HepG2 (cell line): ENCODE measurements at regions not wholly inside any gene's neighbourhood (a gene's known extent, or its start where the extent isn't known, plus 50 kb on each side); places are given as distances from the start of the nearest gene placed in this dataset.

ENCODE experiments used
- ATAC-seq: fragments of 200-7000 bp; cut with Tn5 transposase; 3 replicates; pipeline ENCODE4 v1.9.1; 2020; ENCODE audit warnings: mild to moderate bottlenecking, moderate library complexity
- BruUV-seq: library from RNA; stranded (reverse); fragments of 400-500 nt; replicated peaks from 2 replicates; lab custom pipeline; 2021; lab: Mats Ljungman, UMichigan
- CTCF ChIA-PET: fragments of 300-600 bp; formaldehyde crosslinking; extraction: SDS; loops from one replicate; lab custom pipeline; 2021; ENCODE audit warnings: low total read pairs, inconsistent platforms, low intra/inter-chr PET ratio; lab: Yijun Ruan, JAX
- POLR2A ChIA-PET: fragments of 350-600 bp; sonication (Branson Sonifier 250); formaldehyde crosslinking; loops from one replicate; lab custom pipeline; 2020; ENCODE audit warnings: antibody characterized with exemption, inconsistent platforms; lab: Yijun Ruan, JAX
- DNase-seq: peaks from one replicate; pipeline ENCODE4 v3.0.0-alpha.2; 2015; ENCODE audit warnings: low spot score
- FAIRE-seq: peaks from 3 replicates; lab custom pipeline; 2011; peaks lifted over from hg19 to GRCh38; lab: Jason Lieb, UNC
- H2AFZ ChIP-seq: one replicate; pipeline ENCODE4 v1.6.1; 2011; ENCODE audit warnings: low read length, inconsistent platforms
- H3K27ac ChIP-seq: fragments of 300-600 bp; 3 replicates; pipeline ENCODE4 v1.8.0; 2011; ENCODE audit warnings: mixed run types, mild to moderate bottlenecking, mixed read lengths, low read length, inconsistent platforms; ENCODE audit not compliant: insufficient read depth; ENCODE audit errors: extremely low read length
- H3K27me3 ChIP-seq, 2 experiments: fragments of 200-600 bp in 1 of 2; 2 replicates in 1 of 2; 3 replicates in 1 of 2; pipeline versions ENCODE4 v1.6.0 to v1.8.0; 2011; ENCODE audit warnings: low read length in 2 of 2, mild to moderate bottlenecking in 2 of 2, moderate library complexity in 2 of 2, inconsistent platforms in 1 of 2; ENCODE audit not compliant: insufficient read depth in 2 of 2, control insufficient read depth in 1 of 2
- H3K36me3 ChIP-seq, 2 experiments: fragments of 200-600 bp in 1 of 2; replicated peaks in 1 of 2; 2 replicates in 1 of 2; 3 replicates in 1 of 2; pipeline versions ENCODE4 v1.5.1 to v1.8.0; 2011; ENCODE audit warnings: low read length in 2 of 2, inconsistent platforms in 1 of 2; ENCODE audit not compliant: insufficient read depth in 2 of 2, control insufficient read depth in 1 of 2
- H3K4me1 ChIP-seq: 2 replicates; pipeline ENCODE4 v1.5.1; 2012; ENCODE audit warnings: low read length, inconsistent platforms; ENCODE audit not compliant: insufficient read depth
- H3K4me2 ChIP-seq: 2 replicates; pipeline ENCODE4 v1.6.0; 2011; ENCODE audit warnings: low read depth, low read length, inconsistent platforms
- H3K4me3 ChIP-seq, 3 experiments: fragments of 200-600 bp in 1 of 3; sonication (generic), shearing (Covaris generic) in 1 of 3; replicated peaks in 1 of 3; 2 replicates each; pipeline ENCODE4 v1.5.1; 2011 to 2016; ENCODE audit warnings: low read length in 3 of 3, inconsistent platforms in 2 of 3, low read depth in 2 of 3, mild to moderate bottlenecking in 2 of 3, control low read depth in 1 of 3, mixed read lengths in 1 of 3; ENCODE audit not compliant: insufficient read depth in 1 of 3
- H3K79me2 ChIP-seq: one replicate; pipeline ENCODE4 v1.6.1; 2011; ENCODE audit warnings: low read length, inconsistent platforms; ENCODE audit not compliant: insufficient read depth
- H3K9ac ChIP-seq: 2 replicates; pipeline ENCODE4 v1.6.0; 2011; ENCODE audit warnings: mild to moderate bottlenecking, low read depth, low read length, inconsistent platforms; ENCODE audit not compliant: insufficient read depth
- H3K9me3 ChIP-seq: 2 replicates; pipeline ENCODE4 v1.5.1; 2012; ENCODE audit warnings: mild to moderate bottlenecking, low read length
- H4K20me1 ChIP-seq: 2 replicates; pipeline ENCODE4 v1.6.0; 2011; ENCODE audit warnings: inconsistent platforms, mild to moderate bottlenecking, low read length, moderate library complexity; ENCODE audit not compliant: insufficient read depth
- ATF7 ChIP-seq, 2 experiments: fragments of 450-650 bp in 1 of 2; sonication (generic) in 1 of 2; formaldehyde crosslinking in 1 of 2; IDR thresholded peaks; 2 replicates each; pipeline versions ENCODE4 v1.4.0 to v1.6.1; 2016 to 2020; ENCODE audit warnings: antibody characterized with exemption in 1 of 2, mild to moderate bottlenecking in 1 of 2, missing genetic modification reagents in 1 of 2
- EHMT2 ChIP-seq: fragments of 200-600 bp; sonication (generic); IDR thresholded peaks from 2 replicates; pipeline ENCODE4 v1.7.0; 2017; ENCODE audit warnings: antibody characterized with exemption, low read depth, low read length, borderline replicate concordance
- JUNB ChIP-seq: sonication (generic); formaldehyde crosslinking; IDR thresholded peaks from 2 replicates; pipeline ENCODE4 v1.8.0; 2022; ENCODE audit warnings: missing genetic modification reagents, mild to moderate bottlenecking, borderline replicate concordance
- KAT8 ChIP-seq: IDR thresholded peaks from 2 replicates; pipeline ENCODE4 v1.6.1; 2016; ENCODE audit warnings: missing genetic modification reagents, missing compliant biosample characterization
- NCOA2 ChIP-seq: sonication (generic); formaldehyde crosslinking; IDR thresholded peaks from 2 replicates; pipeline ENCODE4 v1.8.0; 2022; ENCODE audit warnings: inconsistent platforms
- SMC3 ChIP-seq: IDR thresholded peaks from 2 replicates; pipeline ENCODE4 v1.6.1; 2011; ENCODE audit warnings: low read length, improper control_type of control experiment
- STAG1 ChIP-seq: sonication (generic); formaldehyde crosslinking; IDR thresholded peaks from 2 replicates; pipeline ENCODE4 v1.4.0; 2020; ENCODE audit warnings: missing genetic modification reagents
- ZBTB7A ChIP-seq: sonication (generic); formaldehyde crosslinking; IDR thresholded peaks from 2 replicates; pipeline ENCODE4 v1.8.0; 2022; ENCODE audit warnings: mild to moderate bottlenecking, missing genetic modification reagents
- ZNF556 ChIP-seq: sonication (generic); formaldehyde crosslinking; IDR thresholded peaks from 2 replicates; pipeline ENCODE4 v1.4.0; 2020; ENCODE audit warnings: mild to moderate bottlenecking, missing genetic modification reagents, borderline replicate concordance
- ZNF709 ChIP-seq: sonication (generic); formaldehyde crosslinking; IDR thresholded peaks from 2 replicates; pipeline ENCODE4 v1.5.0; 2020; ENCODE audit warnings: mild to moderate bottlenecking, missing genetic modification reagents
- WGBS: methylation state at CpG from one replicate; pipeline ENCODE4 v1.1.6; 2017; ENCODE audit warnings: low lambda C conversion rate; 5-methylcytosine and 5-hydroxymethylcytosine counted together
- in situ Hi-C: cut with HindIII; loops from 2 replicates; pipeline ENCODE4 v1.10.0; 2017; ENCODE audit warnings: low pct_unique_long_range_greater_than_20kb; ENCODE audit not compliant: extremely low pct_ligation_motif_present
- intact Hi-C: fragments of 100-400 bp; cut with micrococcal nuclease; formaldehyde crosslinking; loops from one replicate; pipeline ENCODE4 v1.10.0; 2022; ENCODE audit not compliant: unreplicated experiment
- TF ChIP-seq, protein P1 (sequence below): sonication (generic); formaldehyde crosslinking; IDR thresholded peaks from 2 replicates; pipeline ENCODE4 v1.4.0; 2020; ENCODE audit warnings: missing genetic modification reagents, borderline replicate concordance
- TF ChIP-seq, protein P2 (sequence below): IDR thresholded peaks from 2 replicates; pipeline ENCODE4 v1.6.1; 2016; ENCODE audit warnings: missing genetic modification reagents, missing compliant biosample characterization
- TF ChIP-seq, protein P3 (sequence below), 2 experiments: sonication (generic) in 1 of 2; formaldehyde crosslinking in 1 of 2; IDR thresholded peaks; 2 replicates each; pipeline versions ENCODE4 v1.6.1 to v1.9.0; 2014 to 2022; ENCODE audit warnings: antibody characterized with exemption in 1 of 2, borderline replicate concordance in 1 of 2, inconsistent platforms in 1 of 2, low read depth in 1 of 2, missing genetic modification reagents in 1 of 2

DNA sequence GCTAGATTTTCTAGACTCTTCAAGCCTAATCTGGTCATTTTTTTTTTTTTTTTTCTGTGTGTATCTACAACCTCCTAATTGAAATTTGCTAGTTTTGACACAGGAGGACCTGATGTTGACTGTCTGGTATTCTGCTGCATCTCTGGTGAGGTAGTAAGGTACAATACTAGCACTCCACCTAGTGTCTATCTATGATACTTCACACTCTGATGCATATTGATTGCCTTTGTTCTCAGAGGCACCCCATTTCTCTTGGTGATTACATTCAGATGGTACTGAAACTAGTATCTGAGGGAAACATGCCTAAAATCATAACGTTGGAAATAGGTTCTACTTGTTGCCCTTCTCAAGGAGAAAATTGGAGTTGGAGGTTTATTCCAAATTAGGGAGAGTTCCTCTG lies 930.5 kb upstream of the NOVA1 start (continued):
- TF ChIP-seq JUNB (CRISPR knock-in tag) (no peak), ZNF556 (no peak), STAG1 (peak; percentile 57), EHMT2 (no peak), ZNF709 (no peak), ZBTB7A (CRISPR knock-in tag) (no peak), SMC3 (0 out of 2 replicates have a peak, but pooled peaks have one; percentile 16)
- TF ChIP-seq, protein P1, sequence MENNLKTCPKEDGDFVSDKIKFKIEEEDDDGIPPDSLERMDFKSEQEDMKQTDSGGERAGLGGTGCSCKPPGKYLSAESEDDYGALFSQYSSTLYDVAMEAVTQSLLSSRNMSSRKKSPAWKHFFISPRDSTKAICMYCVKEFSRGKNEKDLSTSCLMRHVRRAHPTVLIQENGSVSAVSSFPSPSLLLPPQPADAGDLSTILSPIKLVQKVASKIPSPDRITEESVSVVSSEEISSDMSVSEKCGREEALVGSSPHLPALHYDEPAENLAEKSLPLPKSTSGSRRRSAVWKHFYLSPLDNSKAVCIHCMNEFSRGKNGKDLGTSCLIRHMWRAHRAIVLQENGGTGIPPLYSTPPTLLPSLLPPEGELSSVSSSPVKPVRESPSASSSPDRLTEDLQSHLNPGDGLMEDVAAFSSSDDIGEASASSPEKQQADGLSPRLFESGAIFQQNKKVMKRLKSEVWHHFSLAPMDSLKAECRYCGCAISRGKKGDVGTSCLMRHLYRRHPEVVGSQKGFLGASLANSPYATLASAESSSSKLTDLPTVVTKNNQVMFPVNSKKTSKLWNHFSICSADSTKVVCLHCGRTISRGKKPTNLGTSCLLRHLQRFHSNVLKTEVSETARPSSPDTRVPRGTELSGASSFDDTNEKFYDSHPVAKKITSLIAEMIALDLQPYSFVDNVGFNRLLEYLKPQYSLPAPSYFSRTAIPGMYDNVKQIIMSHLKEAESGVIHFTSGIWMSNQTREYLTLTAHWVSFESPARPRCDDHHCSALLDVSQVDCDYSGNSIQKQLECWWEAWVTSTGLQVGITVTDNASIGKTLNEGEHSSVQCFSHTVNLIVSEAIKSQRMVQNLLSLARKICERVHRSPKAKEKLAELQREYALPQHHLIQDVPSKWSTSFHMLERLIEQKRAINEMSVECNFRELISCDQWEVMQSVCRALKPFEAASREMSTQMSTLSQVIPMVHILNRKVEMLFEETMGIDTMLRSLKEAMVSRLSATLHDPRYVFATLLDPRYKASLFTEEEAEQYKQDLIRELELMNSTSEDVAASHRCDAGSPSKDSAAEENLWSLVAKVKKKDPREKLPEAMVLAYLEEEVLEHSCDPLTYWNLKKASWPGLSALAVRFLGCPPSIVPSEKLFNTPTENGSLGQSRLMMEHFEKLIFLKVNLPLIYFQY (CRISPR knock-in tag) = no peak
- TF ChIP-seq, protein P2, sequence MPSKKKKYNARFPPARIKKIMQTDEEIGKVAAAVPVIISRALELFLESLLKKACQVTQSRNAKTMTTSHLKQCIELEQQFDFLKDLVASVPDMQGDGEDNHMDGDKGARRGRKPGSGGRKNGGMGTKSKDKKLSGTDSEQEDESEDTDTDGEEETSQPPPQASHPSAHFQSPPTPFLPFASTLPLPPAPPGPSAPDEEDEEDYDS (CRISPR knock-in tag) = no peak

DNA sequence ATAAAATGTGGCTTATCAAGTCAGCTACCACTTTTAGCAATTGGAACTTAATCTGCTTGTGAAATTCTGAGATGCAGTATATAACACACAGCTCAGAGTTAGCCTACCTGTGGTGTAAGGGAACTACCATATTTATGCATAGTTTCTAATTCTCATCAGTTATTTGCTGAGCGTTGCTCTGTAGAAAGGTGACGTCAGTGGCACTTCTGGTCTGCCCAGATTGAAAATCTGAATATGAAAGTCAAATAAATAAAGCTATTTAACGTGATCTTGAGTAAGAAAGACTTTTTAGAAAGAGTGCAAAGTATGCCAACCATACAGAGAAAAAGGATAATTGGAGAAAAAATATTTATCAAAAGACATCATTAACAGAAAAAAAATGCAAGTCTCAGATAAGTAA lies 938.9 kb upstream of the NOVA1 start:
- Histone ChIP-seq H3K79me2 (no peaks in the 10 kb centered on the region), H3K4me2 (no peak overlapping the region), H3K27me3 (no peaks in the 10 kb centered on the region), H3K4me1 (no peaks in the 10 kb centered on the region), H2AFZ (no peak overlapping the region), H3K4me3 (no peak overlapping the region), H3K9me3 (peaks cover 89% of the 10 kb centered on the region), H3K36me3 (no peaks in the 10 kb centered on the region), H4K20me1 (no peaks in the 10 kb centered on the region), H3K9ac (no peak overlapping the region), H3K27ac (no peak overlapping the region)
- no peak for ATAC-seq
- in situ Hi-C loops (no loop called here), intact Hi-C loops (no loop called here)
- no peak for FAIRE-seq
- POLR2A ChIA-PET = no interaction called here
- DNase-seq = no peak
- BruUV-seq = no TSS peak
- CTCF ChIA-PET = no interaction called here
- 2% methylated on average over 3 of the region's 3 CpGs for WGBS
- no peak for TF ChIP-seq KAT8 (CRISPR knock-in tag)
- TF ChIP-seq, protein P3, sequence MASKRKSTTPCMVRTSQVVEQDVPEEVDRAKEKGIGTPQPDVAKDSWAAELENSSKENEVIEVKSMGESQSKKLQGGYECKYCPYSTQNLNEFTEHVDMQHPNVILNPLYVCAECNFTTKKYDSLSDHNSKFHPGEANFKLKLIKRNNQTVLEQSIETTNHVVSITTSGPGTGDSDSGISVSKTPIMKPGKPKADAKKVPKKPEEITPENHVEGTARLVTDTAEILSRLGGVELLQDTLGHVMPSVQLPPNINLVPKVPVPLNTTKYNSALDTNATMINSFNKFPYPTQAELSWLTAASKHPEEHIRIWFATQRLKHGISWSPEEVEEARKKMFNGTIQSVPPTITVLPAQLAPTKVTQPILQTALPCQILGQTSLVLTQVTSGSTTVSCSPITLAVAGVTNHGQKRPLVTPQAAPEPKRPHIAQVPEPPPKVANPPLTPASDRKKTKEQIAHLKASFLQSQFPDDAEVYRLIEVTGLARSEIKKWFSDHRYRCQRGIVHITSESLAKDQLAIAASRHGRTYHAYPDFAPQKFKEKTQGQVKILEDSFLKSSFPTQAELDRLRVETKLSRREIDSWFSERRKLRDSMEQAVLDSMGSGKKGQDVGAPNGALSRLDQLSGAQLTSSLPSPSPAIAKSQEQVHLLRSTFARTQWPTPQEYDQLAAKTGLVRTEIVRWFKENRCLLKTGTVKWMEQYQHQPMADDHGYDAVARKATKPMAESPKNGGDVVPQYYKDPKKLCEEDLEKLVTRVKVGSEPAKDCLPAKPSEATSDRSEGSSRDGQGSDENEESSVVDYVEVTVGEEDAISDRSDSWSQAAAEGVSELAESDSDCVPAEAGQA (IDR thresholded peaks at IDR 0.05; ENCODE audit: low read depth) = no peak
- TF ChIP-seq, protein P3 (CRISPR knock-in tag; IDR thresholded peaks at IDR 0.05; ENCODE audit: borderline replicate concordance) = no peak
- TF ChIP-seq ATF7 (IDR thresholded peaks at IDR 0.05) = peak; percentile 94
- TF ChIP-seq ATF7 (CRISPR knock-in tag; IDR thresholded peaks at IDR 0.05) = no peak
- no peak for TF ChIP-seq NCOA2 (CRISPR knock-in tag)
